ENCODE measurements at regions not wholly inside any gene's neighbourhood (a gene's known extent, or its start where the extent isn't known, plus 50 kb on each side); places are given as distances from the start of the nearest gene placed in this dataset.
A peak's percentile ranks its signal among the peaks of the same experiment; 100 is the strongest.

GRCh38 chr5:141735823-141736222 is 53.8 kb upstream of the ARAP3 start:
- no peak for DNase-seq (ENCODE audit: low read depth in 1 of 2, low spot score in 1 of 2)
- in situ Hi-C loops (cut with HindIII; ENCODE audit: low pct_unique_long_range_greater_than_20kb, low sequenced_read_pairs) = no loop called here
- no peak for TF ChIP-seq JUND (IDR thresholded peaks at IDR 0.05; ENCODE audit: low read depth)

GRCh38 chr5:141734501-141735229 is 52.6 kb upstream of the ARAP3 start:
- DNase-seq (ENCODE audit: low read depth in 1 of 2, low spot score in 1 of 2) = peak; percentile 87 to 92
- TF ChIP-seq JUND (IDR thresholded peaks at IDR 0.05; ENCODE audit: low read depth) = no peak
- in situ Hi-C loops (cut with HindIII; ENCODE audit: low pct_unique_long_range_greater_than_20kb, low sequenced_read_pairs) = no loop called here

- DNase-seq (ENCODE audit: low read depth in 1 of 2, low spot score in 1 of 2) = no peak
- in situ Hi-C loops (cut with HindIII; ENCODE audit: low pct_unique_long_range_greater_than_20kb, low sequenced_read_pairs) = no loop called here
- TF ChIP-seq JUND (IDR thresholded peaks at IDR 0.05; ENCODE audit: low read depth) = no peak
Observed at GRCh38 chr5:141733198-141733597, 51.2 kb upstream of the ARAP3 start.

- no peak for TF ChIP-seq JUND (IDR thresholded peaks at IDR 0.05; ENCODE audit: low read depth)
- in situ Hi-C loops (cut with HindIII; ENCODE audit: low pct_unique_long_range_greater_than_20kb, low sequenced_read_pairs) = no loop called here
- DNase-seq (ENCODE audit: low read depth in 1 of 2, low spot score in 1 of 2) = no peak
Observed at GRCh38 chr5:141732417-141732816, 50.4 kb upstream of the ARAP3 start.

All from T47D (cell line).